Esophagus squamous epithelium (tissue), 4 donors: ENCODE measurements at regions not wholly inside any gene's neighbourhood (a gene's known extent, or its start where the extent isn't known, plus 50 kb on each side); places are given as distances from the start of the nearest gene placed in this dataset.

Source experiments
- CTCF ChIP-seq, 6 experiments: fragments of 450-650 bp in 4 of 6; fragments of 200-600 bp in 2 of 6; sonication (generic) in 2 of 6; IDR thresholded peaks; one replicate each; pipeline ENCODE4 v1.5.1; 2016 to 2019; ENCODE audit warnings: antibody characterized with exemption in 6 of 6, mild to moderate bottlenecking in 4 of 6, moderate library complexity in 4 of 6
- POLR2A ChIP-seq, 4 donors: fragments of 450-650 bp; IDR thresholded peaks; one replicate each; pipeline ENCODE4 v1.6.1; 2017; ENCODE audit warnings: antibody characterized with exemption in 4 of 4, mild to moderate bottlenecking in 4 of 4, moderate library complexity in 3 of 4

GRCh38 chr21:25254491-25255174 lies 352.6 kb downstream of the MRPL39 start:
- no peak for TF ChIP-seq CTCF (IDR thresholded peaks at IDR 0.05)
- no peak for TF ChIP-seq POLR2A (IDR thresholded peaks at IDR 0.05)
